ENCODE measurements at regions not wholly inside any gene's neighbourhood (a gene's known extent, or its start where the extent isn't known, plus 50 kb on each side); places are given as distances from the start of the nearest gene placed in this dataset.

DNA sequence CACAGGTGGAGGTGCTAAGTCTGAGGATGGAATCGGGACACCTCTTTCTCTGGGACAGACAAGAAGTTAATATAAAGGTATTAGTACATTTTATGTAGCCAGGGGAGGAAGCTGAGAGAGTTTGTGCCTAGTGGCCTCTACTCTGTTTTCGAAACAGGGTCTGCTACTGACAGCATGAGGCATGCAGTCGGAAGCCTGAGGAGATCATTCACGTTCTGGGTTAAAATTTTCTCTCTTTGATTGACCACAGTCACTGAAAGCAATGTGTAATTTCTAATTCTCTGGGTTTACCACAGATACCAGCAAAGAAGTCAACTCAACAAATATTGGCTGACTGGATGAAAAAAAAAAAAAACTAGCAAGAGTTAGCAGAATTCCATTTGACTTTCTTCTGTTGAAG is 53.3 kb upstream of the KCTD7 start:
- no peak overlapping the region for H3K4me3 ChIP-seq (replicated peaks in 1 of 3)
- WGBS, 2 donors, result 91 to 95% methylated on average over 4 of the region's 4 CpGs
- no peak for DNase-seq
- H3K27ac ChIP-seq, result no peak overlapping the region
- intact Hi-C loops (cut with DNase I), result no loop called here
- TF ChIP-seq CTCF (IDR thresholded peaks at IDR 0.05) (no peak), POLR2A (IDR thresholded peaks at IDR 0.05) (no peak)
- no peaks in the 10 kb centered on the region for H3K27me3 ChIP-seq
- H3K36me3 ChIP-seq, result peaks cover 5 to 16% of the 10 kb centered on the region in 2 donors
- H3K4me1 ChIP-seq, result peaks cover 4 to 6% of the 10 kb centered on the region in 2 donors
- H3K9me3 ChIP-seq, result no peaks in the 10 kb centered on the region

DNA sequence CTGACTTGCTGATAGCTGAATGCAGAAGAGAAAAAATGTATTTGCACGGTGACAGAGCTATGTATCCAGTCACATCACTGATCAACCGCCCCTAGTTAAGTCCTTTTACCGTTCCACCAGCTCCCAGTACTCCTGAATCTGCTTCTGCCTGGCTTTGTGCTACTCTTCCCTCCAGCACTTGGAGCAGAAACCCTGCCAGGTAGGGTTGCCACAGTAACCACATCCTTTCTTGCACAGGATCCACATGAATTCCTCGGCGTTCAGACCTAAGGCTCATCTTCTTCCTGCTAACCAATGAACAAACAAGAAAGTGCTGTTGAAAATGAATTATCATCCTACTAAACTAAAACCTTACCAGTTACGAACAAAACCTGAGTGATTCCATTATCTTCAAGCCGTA is 52.0 kb upstream of the KCTD7 start:
- intact Hi-C loops (cut with DNase I), result no loop called here
- Histone ChIP-seq H3K9me3 (no peaks in the 10 kb centered on the region), H3K36me3 (peaks cover 5 to 16% of the 10 kb centered on the region in 2 donors), H3K27ac (no peak overlapping the region), H3K4me3 (replicated peaks in 1 of 3) (no peak overlapping the region), H3K4me1 (peaks cover 4 to 6% of the 10 kb centered on the region in 2 donors), H3K27me3 (no peaks in the 10 kb centered on the region)
- 81 to 84% methylated on average over 7 of the region's 7 CpGs for WGBS, 2 donors
- no peak for DNase-seq
- no peak for TF ChIP-seq POLR2A (IDR thresholded peaks at IDR 0.05)
- no peak for TF ChIP-seq CTCF (IDR thresholded peaks at IDR 0.05)
